ENCODE measurements at regions not wholly inside any gene's neighbourhood (a gene's known extent, or its start where the extent isn't known, plus 50 kb on each side); places are given as distances from the start of the nearest gene placed in this dataset.
"Not testable (repeated sequence)": the region's sequence is repeated elsewhere in the genome, so short reads cannot be mapped to it uniquely, and the experiment has no call there.

GRCh38 chr18:43777636-43778304, 500.5 kb upstream of the SYT4 start:
- H3K4me1 ChIP-seq (ENCODE audit: insufficient read depth): no peaks in the 10 kb centered on the region
- 74 to 81% (median 80%) methylated on average over 2 of the region's 2 CpGs for WGBS, 3 donors
- no peaks in the 10 kb centered on the region for H3K27me3 ChIP-seq
- no peaks in the 10 kb centered on the region for H3K36me3 ChIP-seq
- H3K9me3 ChIP-seq: no peaks in the 10 kb centered on the region
- H3K27ac ChIP-seq: no peak overlapping the region
- no peak overlapping the region for H3K4me3 ChIP-seq
- TF ChIP-seq CTCF (IDR thresholded peaks at IDR 0.05) (no peak), POLR2A (IDR thresholded peaks at IDR 0.05) (no peak), EP300 (IDR thresholded peaks at IDR 0.05) (no peak)
- intact Hi-C loops (cut with DNase I): no loop called here
- no peak for DNase-seq

- WGBS, 3 donors: 70 to 74% (median 74%) methylated on average over 2 of the region's 2 CpGs
- no peaks in the 10 kb centered on the region for H3K9me3 ChIP-seq
- no peak overlapping the region for H3K27ac ChIP-seq
- H3K36me3 ChIP-seq: no peaks in the 10 kb centered on the region
- H3K4me1 ChIP-seq (ENCODE audit: insufficient read depth): no peaks in the 10 kb centered on the region
- no peaks in the 10 kb centered on the region for H3K27me3 ChIP-seq
- H3K4me3 ChIP-seq: no peak overlapping the region
- TF ChIP-seq CTCF (IDR thresholded peaks at IDR 0.05) (no peak), POLR2A (IDR thresholded peaks at IDR 0.05) (no peak), EP300 (IDR thresholded peaks at IDR 0.05) (no peak)
- intact Hi-C loops (cut with DNase I): no loop called here
- DNase-seq: no peak
Measured at GRCh38 chr18:43780782-43781340, 503.6 kb upstream of the SYT4 start.

GRCh38 chr18:43785158-43785557, 507.9 kb upstream of the SYT4 start:
- no peaks in the 10 kb centered on the region for H3K36me3 ChIP-seq
- TF ChIP-seq CTCF (IDR thresholded peaks at IDR 0.05) (no peak), EP300 (IDR thresholded peaks at IDR 0.05) (no peak), POLR2A (IDR thresholded peaks at IDR 0.05) (no peak)
- no peak overlapping the region for H3K27ac ChIP-seq
- no peaks in the 10 kb centered on the region for H3K9me3 ChIP-seq
- intact Hi-C loops (cut with DNase I): no loop called here
- no peaks in the 10 kb centered on the region for H3K4me1 ChIP-seq (ENCODE audit: insufficient read depth)
- H3K27me3 ChIP-seq: no peaks in the 10 kb centered on the region
- WGBS, 3 donors: 88 to 97% (median 96%) methylated on average over 1 of the region's 1 CpG
- no peak for DNase-seq
- no peak overlapping the region for H3K4me3 ChIP-seq

GRCh38 chr18:43786893-43787292, 509.6 kb upstream of the SYT4 start:
- H3K4me1 ChIP-seq (ENCODE audit: insufficient read depth): no peaks in the 10 kb centered on the region
- TF ChIP-seq EP300 (IDR thresholded peaks at IDR 0.05) (no peak), CTCF (IDR thresholded peaks at IDR 0.05) (no peak), POLR2A (IDR thresholded peaks at IDR 0.05) (no peak)
- H3K9me3 ChIP-seq: no peaks in the 10 kb centered on the region
- H3K27me3 ChIP-seq: no peaks in the 10 kb centered on the region
- intact Hi-C loops (cut with DNase I): no loop called here
- H3K36me3 ChIP-seq: no peaks in the 10 kb centered on the region
- H3K27ac ChIP-seq: no peak overlapping the region
- no peak overlapping the region for H3K4me3 ChIP-seq
- WGBS, 3 donors: 93 to 96% (median 93%) methylated on average over 4 of the region's 4 CpGs
- no peak for DNase-seq

- H3K9me3 ChIP-seq; H3K4me1 ChIP-seq (ENCODE audit: insufficient read depth); DNase-seq; H3K4me3 ChIP-seq; H3K36me3 ChIP-seq; H3K27me3 ChIP-seq; intact Hi-C loops (cut with DNase I); H3K27ac ChIP-seq: not testable (repeated sequence)
Measured at GRCh38 chr18:43787721-43788120, 510.4 kb upstream of the SYT4 start.
